GM18873 (cell line): ENCODE measurements at regions not wholly inside any gene's neighbourhood (a gene's known extent, or its start where the extent isn't known, plus 50 kb on each side); places are given as distances from the start of the nearest gene placed in this dataset.
"Not testable (repeated sequence)": the region's sequence is repeated elsewhere in the genome, so short reads cannot be mapped to it uniquely, and the experiment has no call there.

Experiments used
- ATAC-seq: cut with Tn5 transposase; IDR thresholded peaks from one replicate; pipeline ENCODE4 v1.9.1; 2021; ENCODE audit warnings: mild to moderate bottlenecking, moderate library complexity, moderate number of reproducible peaks; ENCODE audit not compliant: unreplicated experiment, low FRiP score

GRCh38 chr3:26438981-26439884 lies 183.3 kb upstream of the LRRC3B start:
- ATAC-seq: no peak

DNA sequence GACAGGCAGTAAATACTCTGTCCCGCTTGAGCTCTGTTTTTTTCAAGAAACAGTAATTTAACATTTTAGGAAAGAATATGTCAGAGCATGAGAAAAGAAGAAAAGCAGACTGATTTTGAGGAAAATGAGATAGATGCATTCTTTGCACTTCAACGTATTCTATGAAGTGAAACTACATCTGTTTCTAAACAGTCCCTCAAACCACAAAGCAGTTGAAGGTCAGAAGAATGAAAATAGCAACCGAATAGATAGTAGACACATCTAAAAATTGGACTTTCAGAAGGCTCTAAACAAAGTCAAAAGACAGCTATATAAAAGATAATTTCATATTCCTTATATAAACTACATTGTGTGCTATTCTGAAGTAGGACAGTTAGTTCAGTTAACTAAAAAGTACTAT lies 172.6 kb upstream of the LRRC3B start:
- no peak for ATAC-seq

GRCh38 chr3:26452363-26452762 lies 170.2 kb upstream of the LRRC3B start:
- ATAC-seq: no peak

GRCh38 chr3:26460985-26461384 lies 161.6 kb upstream of the LRRC3B start:
- no peak for ATAC-seq

DNA sequence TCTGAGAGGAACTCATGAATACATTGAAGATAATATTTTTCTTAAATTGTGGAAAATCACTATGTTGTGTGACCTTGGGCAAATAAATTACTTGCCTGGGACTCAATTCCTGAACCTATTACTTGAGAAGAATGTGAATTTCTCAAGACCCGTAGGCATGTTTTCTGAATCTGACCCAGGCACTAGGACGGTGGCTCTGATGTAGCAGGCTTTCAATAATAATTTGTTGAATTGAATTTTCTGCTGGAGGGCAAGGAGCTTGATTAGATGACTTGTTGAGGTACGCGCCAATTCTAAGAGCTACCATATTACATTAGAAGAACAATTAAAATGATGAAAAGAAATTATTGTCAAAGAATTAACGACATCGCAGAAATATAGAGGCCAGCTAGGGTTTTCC lies 150.2 kb upstream of the LRRC3B start:
- ATAC-seq: no peak

GRCh38 chr3:26474706-26475105 lies 147.9 kb upstream of the LRRC3B start:
- no peak for ATAC-seq

- ATAC-seq: no peak
Measured at GRCh38 chr3:26480377-26480776, 142.2 kb upstream of the LRRC3B start.

DNA sequence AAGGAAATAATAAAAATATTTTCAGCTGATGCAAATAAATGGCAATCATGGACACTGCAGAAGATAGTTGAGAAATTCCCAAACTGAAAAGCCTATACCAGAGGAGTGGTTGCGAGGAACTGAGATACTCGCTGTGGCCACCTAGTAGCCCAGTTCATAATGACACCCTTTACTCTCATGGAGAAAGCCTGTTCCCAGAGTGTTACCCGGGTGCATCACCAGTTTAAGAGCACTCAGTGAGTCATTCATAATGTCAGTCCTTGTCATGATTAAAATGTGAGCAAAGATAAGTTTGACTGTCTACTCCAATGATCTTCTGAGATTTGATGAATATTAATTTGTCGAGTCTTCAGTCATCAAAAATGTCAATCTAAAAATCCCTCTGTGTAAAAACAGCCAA lies 138.4 kb upstream of the LRRC3B start:
- no peak for ATAC-seq

GRCh38 chr3:26498271-26498670 lies 124.3 kb upstream of the LRRC3B start:
- no peak for ATAC-seq

DNA sequence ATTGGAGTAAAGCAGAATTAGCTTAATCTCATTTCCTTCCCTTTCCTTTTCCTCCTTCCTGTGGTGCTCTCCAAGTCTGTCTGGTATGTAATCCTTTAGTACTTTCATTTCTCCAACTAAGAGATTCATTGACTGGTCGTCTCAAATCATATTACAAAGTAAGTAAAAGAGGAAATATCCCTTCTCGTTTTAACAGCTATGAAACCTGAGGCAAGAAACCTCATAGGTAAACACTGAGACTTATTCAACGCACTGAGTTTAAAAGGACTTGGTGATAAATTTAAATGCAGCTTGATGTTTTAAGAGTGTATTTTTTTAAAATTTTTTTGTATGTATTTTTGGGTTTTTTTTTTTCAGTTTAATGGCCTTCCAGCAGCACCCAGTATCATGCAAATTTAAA lies 117.2 kb upstream of the LRRC3B start:
- no peak for ATAC-seq

GRCh38 chr3:26514445-26515029 lies 108.0 kb upstream of the LRRC3B start:
- not testable (repeated sequence) for ATAC-seq

GRCh38 chr3:26515351-26515750 lies 107.2 kb upstream of the LRRC3B start:
- no peak for ATAC-seq

GRCh38 chr3:26521261-26521660 lies 101.3 kb upstream of the LRRC3B start:
- ATAC-seq: no peak

DNA sequence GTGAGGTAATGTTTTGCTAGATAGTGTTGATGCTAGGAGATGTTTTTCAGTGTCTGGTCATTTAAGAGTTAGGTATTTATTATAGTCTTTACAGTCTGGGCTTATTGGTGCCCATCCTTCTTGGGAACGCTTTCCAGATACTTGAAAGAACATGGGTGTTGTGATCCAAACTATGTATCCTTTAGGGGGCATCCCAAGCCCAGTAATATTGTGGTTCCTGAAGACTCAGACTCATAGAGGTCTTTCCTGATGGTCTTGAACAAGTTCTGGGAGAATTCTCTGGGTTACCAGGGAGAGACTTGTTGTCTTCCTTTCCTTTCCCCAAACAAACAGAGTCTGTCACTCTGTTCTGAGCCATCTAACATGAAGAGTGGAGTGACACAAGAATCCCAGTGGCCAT lies 99.7 kb upstream of the LRRC3B start:
- no peak for ATAC-seq

DNA sequence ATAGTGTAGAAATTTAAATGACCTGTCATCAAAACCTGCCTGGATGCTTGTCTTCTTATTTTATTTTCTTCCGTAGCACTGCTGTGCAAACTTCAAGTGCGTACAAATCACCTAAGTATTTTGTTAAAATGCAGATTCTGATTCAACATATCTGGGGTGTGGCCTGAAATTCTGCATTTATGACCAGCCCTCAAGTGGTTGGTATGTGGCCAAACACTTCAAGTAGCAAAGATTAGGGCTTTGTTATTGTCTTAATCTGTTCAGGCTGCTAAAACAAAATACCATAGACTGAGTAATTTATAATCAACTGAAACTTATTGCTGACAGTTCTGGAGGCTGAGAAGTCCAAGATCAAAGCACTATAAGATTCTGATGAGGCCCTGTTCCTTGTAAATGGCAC lies 97.6 kb upstream of the LRRC3B start:
- ATAC-seq: no peak

- ATAC-seq: no peak
Measured at GRCh38 chr3:26535151-26535550, 87.4 kb upstream of the LRRC3B start.

DNA sequence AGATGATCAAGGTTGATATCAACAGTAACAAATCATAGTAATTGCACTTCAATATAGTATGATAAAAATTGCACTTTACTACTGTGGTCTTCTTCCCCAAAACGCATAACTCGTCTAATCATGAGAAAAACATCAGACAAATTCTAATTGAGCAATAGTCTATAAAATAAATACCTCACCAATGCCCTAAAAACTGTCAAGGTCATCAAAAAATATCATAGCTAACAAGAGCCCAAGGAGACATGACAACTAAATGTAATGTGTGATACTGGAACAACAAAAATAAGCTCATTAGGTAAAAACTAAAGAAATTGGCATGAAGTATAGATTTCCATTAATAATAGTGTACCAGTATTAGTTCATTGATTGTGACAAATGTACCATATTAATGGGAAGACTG lies 85.6 kb upstream of the LRRC3B start:
- ATAC-seq: no peak

- no peak for ATAC-seq
Measured at GRCh38 chr3:26550413-26550812, 72.2 kb upstream of the LRRC3B start.

DNA sequence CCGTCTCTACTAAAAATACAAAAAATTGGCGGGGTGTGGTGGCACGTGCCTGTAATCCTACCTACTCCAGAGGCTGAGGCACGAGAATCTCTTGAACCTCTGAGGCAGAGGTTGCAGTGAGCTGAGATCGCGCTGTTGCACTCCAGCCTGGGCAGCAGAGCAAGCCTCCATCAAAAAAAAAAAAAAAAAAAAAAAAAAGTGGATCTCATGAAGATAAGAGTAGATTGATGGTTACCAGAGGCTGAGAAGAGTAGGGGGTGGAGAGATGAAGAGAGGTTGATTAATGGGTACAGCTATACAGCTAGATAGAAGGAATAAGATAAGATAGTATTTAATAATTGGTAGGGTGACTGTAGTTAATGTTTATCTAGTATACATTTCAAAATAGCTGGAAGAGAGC lies 65.9 kb upstream of the LRRC3B start:
- ATAC-seq: no peak

DNA sequence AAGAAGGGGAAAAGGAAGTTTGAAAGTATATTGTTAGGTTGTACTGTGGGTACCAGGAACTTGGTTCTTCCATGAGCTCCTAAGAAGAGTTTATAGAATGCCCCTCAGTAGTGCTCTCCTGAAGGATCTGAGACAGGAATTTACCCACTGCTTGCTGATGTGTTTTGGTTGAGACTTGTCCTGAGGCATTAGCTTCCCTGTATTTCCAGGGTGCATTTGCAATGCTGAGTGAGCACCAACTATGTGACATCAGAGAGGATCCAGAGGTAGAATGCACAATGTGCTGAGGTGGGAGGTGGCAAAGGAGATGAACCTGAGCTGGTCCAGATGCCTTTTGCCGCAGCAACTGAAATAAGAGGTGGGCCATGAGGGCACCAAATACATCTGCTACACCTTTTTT lies 64.3 kb upstream of the LRRC3B start:
- no peak for ATAC-seq

DNA sequence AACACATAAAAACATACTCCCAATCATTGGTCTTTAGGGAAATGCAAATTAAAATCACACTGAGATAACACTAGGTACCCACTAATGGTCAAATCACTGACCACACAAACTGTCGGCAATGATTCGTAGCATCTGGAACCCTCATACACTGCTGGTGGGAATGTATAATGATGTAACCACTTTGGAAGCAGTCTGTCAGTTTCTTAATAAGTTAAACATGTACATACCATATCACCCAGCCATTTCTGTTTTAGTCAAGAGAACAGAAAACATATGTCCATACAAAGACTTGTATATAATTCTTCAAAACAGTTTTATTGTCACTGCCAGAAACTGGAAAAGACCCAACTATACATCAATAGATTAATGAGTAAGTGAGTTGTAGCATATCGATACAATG lies 63.3 kb upstream of the LRRC3B start:
- no peak for ATAC-seq

DNA sequence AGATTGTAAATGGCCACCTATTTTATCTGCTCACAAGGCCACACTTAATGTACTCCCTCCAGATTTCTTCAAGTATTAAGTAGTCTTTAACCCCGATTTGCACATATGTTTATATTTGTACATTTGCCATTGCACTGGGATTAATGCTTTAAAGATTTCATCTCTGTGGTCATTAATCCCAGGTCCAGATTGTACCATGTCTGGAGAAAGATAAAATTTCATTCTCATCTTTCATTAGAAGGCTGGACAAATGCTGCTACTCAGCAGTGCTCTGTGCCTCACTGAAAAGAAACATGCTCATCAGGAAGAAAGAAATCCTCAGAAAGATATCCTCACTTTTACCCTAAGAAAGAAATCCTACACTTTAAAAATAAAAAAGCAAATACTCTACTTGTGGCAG lies 62.5 kb upstream of the LRRC3B start:
- ATAC-seq: no peak
